BE2C (cell line): ENCODE measurements at regions not wholly inside any gene's neighbourhood (a gene's known extent, or its start where the extent isn't known, plus 50 kb on each side); places are given as distances from the start of the nearest gene placed in this dataset.
"Not testable (repeated sequence)": the region's sequence is repeated elsewhere in the genome, so short reads cannot be mapped to it uniquely, and the experiment has no call there.

ENCODE experiments used
- DNase-seq: peaks from one replicate; pipeline ENCODE4 v3.0.0-alpha.2; 2020
- H3K27me3 ChIP-seq: fragments of 250-450 bp; sonication (Bioruptor Pico); 2 replicates; pipeline ENCODE4 v1.5.1; 2020; ENCODE audit warnings: mild to moderate bottlenecking
- H3K36me3 ChIP-seq: fragments of 250-450 bp; sonication (Bioruptor Pico); 2 replicates; pipeline ENCODE4 v1.5.1; 2020; ENCODE audit warnings: mild to moderate bottlenecking
- H3K4me1 ChIP-seq: fragments of 250-450 bp; sonication (Bioruptor Pico); 2 replicates; pipeline ENCODE4 v1.5.1; 2020
- H3K4me3 ChIP-seq: 2 replicates; pipeline ENCODE4 v1.5.1; 2011; ENCODE audit warnings: low read depth, low read length
- H3K9me3 ChIP-seq: fragments of 250-450 bp; sonication (Bioruptor Pico); 2 replicates; pipeline ENCODE4 v1.5.1; 2020
- CTCF ChIP-seq: IDR thresholded peaks from 2 replicates; pipeline ENCODE4 v1.5.1; 2012; ENCODE audit warnings: mild to moderate bottlenecking, low read depth, low read length

- not testable (repeated sequence) for H3K27me3 ChIP-seq, H3K4me3 ChIP-seq, H3K36me3 ChIP-seq, H3K9me3 ChIP-seq, H3K4me1 ChIP-seq, DNase-seq
Observed at GRCh38 chr13:18273785-18274514, 907.7 kb downstream of the TUBA3C start.

- not testable (repeated sequence) for H3K4me3 ChIP-seq, H3K27me3 ChIP-seq, H3K36me3 ChIP-seq, H3K9me3 ChIP-seq, DNase-seq, H3K4me1 ChIP-seq
Observed at GRCh38 chr13:18258801-18259419, 922.7 kb downstream of the TUBA3C start.

GRCh38 chr13:18257686-18258085 is 923.9 kb downstream of the TUBA3C start:
- H3K4me1 ChIP-seq, H3K9me3 ChIP-seq, DNase-seq: not testable (repeated sequence)

GRCh38 chr13:18252848-18253247 is 928.8 kb downstream of the TUBA3C start:
- not testable (repeated sequence) for H3K9me3 ChIP-seq, H3K27me3 ChIP-seq, H3K4me1 ChIP-seq, H3K4me3 ChIP-seq, DNase-seq, H3K36me3 ChIP-seq

More at GRCh38 chr13:18257686-18258085, 923.9 kb downstream of the TUBA3C start:
- H3K4me3 ChIP-seq, H3K27me3 ChIP-seq, H3K36me3 ChIP-seq: not testable (repeated sequence)

GRCh38 chr13:18248533-18249240 is 932.9 kb downstream of the TUBA3C start:
- H3K4me3 ChIP-seq, H3K4me1 ChIP-seq, DNase-seq, H3K36me3 ChIP-seq, H3K27me3 ChIP-seq, H3K9me3 ChIP-seq: not testable (repeated sequence)

- not testable (repeated sequence) for H3K9me3 ChIP-seq, H3K27me3 ChIP-seq, H3K4me1 ChIP-seq, H3K36me3 ChIP-seq, DNase-seq, H3K4me3 ChIP-seq
Observed at GRCh38 chr13:18240086-18240485, 941.5 kb downstream of the TUBA3C start.

- H3K36me3 ChIP-seq, H3K27me3 ChIP-seq, H3K4me1 ChIP-seq, H3K4me3 ChIP-seq, DNase-seq, H3K9me3 ChIP-seq: not testable (repeated sequence)
Observed at GRCh38 chr13:18238586-18238985, 943.0 kb downstream of the TUBA3C start.

- no peaks in the 10 kb centered on the region for H3K27me3 ChIP-seq
- no peak for TF ChIP-seq CTCF
- H3K4me3 ChIP-seq: no peak overlapping the region
- no peaks in the 10 kb centered on the region for H3K36me3 ChIP-seq
- no peaks in the 10 kb centered on the region for H3K4me1 ChIP-seq
- no peaks in the 10 kb centered on the region for H3K9me3 ChIP-seq
- no peak for DNase-seq
Observed at GRCh38 chr13:18236528-18236815, 945.2 kb downstream of the TUBA3C start.

GRCh38 chr13:18235756-18236527 is 945.7 kb downstream of the TUBA3C start:
- no peak for DNase-seq
- no peaks in the 10 kb centered on the region for H3K36me3 ChIP-seq
- no peaks in the 10 kb centered on the region for H3K9me3 ChIP-seq
- TF ChIP-seq CTCF: no peak
- H3K27me3 ChIP-seq: no peaks in the 10 kb centered on the region
- H3K4me1 ChIP-seq: no peaks in the 10 kb centered on the region
- no peak overlapping the region for H3K4me3 ChIP-seq
